Epithelial cell of proximal tubule (primary cell): ENCODE measurements at regions not wholly inside any gene's neighbourhood (a gene's known extent, or its start where the extent isn't known, plus 50 kb on each side); places are given as distances from the start of the nearest gene placed in this dataset.

Experiments
- DNase-seq: peaks from one replicate; pipeline ENCODE4 v3.0.0-alpha.2; 2011; ENCODE audit warnings: low read depth
- H3K4me3 ChIP-seq: 2 replicates; pipeline ENCODE4 v1.5.1; 2011; ENCODE audit warnings: low read depth, mild to moderate bottlenecking, low read length
- TF ChIP-seq, protein P1 (sequence below): conservative IDR thresholded peaks from 2 replicates; pipeline ENCODE4 v1.5.1; 2012; ENCODE audit warnings: low read depth, mild to moderate bottlenecking, low read length

GRCh38 chr10:37684765-37685164 lies 172.6 kb downstream of the ZNF248 start:
- DNase-seq = no peak
- TF ChIP-seq, protein P1, sequence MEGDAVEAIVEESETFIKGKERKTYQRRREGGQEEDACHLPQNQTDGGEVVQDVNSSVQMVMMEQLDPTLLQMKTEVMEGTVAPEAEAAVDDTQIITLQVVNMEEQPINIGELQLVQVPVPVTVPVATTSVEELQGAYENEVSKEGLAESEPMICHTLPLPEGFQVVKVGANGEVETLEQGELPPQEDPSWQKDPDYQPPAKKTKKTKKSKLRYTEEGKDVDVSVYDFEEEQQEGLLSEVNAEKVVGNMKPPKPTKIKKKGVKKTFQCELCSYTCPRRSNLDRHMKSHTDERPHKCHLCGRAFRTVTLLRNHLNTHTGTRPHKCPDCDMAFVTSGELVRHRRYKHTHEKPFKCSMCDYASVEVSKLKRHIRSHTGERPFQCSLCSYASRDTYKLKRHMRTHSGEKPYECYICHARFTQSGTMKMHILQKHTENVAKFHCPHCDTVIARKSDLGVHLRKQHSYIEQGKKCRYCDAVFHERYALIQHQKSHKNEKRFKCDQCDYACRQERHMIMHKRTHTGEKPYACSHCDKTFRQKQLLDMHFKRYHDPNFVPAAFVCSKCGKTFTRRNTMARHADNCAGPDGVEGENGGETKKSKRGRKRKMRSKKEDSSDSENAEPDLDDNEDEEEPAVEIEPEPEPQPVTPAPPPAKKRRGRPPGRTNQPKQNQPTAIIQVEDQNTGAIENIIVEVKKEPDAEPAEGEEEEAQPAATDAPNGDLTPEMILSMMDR = no peak
- no peak overlapping the region for H3K4me3 ChIP-seq

- H3K4me3 ChIP-seq = no peak overlapping the region
- DNase-seq = no peak
- TF ChIP-seq, protein P1 = no peak
Observed at GRCh38 chr10:37682617-37683016, 174.8 kb downstream of the ZNF248 start.

GRCh38 chr10:37681617-37681999 lies 175.8 kb downstream of the ZNF248 start:
- TF ChIP-seq, protein P1 = no peak
- DNase-seq = no peak
- no peak overlapping the region for H3K4me3 ChIP-seq

DNA sequence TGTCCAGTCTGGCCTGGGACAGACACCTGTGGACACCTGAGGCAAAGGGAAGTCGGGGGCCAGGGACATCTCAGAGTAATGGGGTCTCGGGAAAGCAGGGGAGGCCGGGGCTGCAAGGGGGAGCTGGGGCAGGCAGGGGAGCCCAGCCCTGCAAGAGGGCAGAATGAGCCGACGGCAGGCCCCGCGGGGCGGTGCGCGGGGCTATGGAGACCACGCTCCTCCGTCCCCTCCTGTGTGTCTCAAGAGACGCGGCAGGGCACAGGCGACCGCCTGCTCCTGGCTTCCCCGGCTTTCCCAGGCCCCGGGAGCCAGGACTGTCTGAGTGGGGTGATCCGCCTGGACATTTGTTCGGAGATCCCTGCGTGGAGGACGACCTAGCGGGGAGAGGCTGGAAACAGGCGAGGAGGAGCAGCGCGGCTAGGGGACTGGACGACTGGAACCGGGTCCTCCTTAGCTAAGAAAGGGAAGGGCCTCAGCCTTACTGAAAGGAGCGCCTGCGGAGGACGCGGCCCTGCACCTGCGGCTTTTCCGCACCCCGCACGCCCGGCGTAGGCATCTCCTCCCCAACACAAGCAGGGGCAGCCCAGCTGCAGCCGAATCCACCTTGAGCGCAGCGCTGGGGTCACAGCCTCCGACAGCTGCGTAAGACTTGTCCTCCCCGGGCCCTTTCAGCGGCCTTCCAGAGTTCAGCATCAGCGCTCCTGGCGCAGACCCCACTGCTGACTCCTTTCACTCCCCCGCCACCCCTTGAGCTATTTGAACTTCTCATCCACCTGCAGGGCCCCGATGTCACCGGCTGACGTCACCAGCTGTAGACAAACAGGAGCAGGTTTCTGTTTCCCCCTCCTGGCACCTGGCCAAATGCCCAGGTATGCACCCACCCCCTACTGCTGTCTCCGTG lies 176.4 kb downstream of the ZNF248 start:
- no peak for DNase-seq
- TF ChIP-seq, protein P1 = no peak

DNA sequence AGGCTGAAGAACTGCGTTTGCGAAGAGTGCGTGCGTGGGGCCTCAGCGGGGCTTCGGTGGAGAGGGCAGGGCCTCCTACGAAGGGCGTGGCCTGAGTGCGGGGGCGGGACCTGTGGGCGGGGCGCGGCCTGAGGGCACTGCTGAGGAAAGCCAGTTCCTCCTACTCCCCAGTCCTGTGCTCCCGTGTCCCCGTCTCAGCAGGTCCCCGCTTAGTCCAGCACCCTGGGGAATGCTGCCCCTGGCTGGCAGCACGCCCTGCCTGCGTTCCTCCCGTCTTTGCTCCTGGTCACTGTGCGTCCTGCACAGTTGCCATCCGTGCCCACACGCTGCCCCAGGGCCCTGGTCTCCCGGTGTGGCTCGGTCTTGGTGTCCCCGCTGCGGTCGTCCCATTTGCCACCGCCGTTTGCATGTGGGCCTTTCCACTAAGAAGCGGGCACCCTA lies 177.1 kb downstream of the ZNF248 start:
- H3K4me3 ChIP-seq = no peak overlapping the region
- no peak for DNase-seq
- TF ChIP-seq, protein P1 = no peak

More for the DNA sequence above, 176.4 kb downstream of the ZNF248 start:
- H3K4me3 ChIP-seq = no peak overlapping the region

DNA sequence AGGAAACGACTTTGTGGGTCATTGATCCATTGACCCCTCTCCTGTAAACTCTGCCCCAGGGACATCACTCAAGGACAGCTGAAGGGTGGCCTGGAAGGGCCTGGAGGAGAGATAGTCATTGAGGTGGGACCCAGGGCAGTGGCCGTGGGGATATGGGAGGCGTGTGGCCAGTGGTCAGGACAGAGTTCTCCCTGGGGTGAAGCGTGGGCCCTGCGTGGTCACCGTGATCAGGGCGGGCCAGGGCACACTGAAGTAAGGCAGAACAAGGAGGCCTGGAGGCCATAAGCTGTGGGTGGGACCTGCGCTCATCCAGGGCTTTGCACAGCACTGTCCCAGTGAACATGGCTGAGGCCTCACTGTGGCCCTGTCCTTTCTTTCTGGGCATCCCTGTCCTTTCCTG lies 177.9 kb downstream of the ZNF248 start:
- no peak for DNase-seq
- TF ChIP-seq, protein P1 = no peak
- no peak overlapping the region for H3K4me3 ChIP-seq

- TF ChIP-seq, protein P1 = no peak
- DNase-seq = no peak
- H3K4me3 ChIP-seq = no peak overlapping the region
Observed at GRCh38 chr10:37675449-37675848, 182.0 kb downstream of the ZNF248 start.
